PFSK-1 (cell line): ENCODE measurements at regions not wholly inside any gene's neighbourhood (a gene's known extent, or its start where the extent isn't known, plus 50 kb on each side); places are given as distances from the start of the nearest gene placed in this dataset.

Experiments
- POLR2AphosphoS5 ChIP-seq: IDR thresholded peaks from 2 replicates; pipeline ENCODE4 v1.6.1; 2012; ENCODE audit warnings: low read depth, mild to moderate bottlenecking, control low read depth, low read length, moderate library complexity
- SIN3A ChIP-seq: IDR thresholded peaks from 2 replicates; pipeline ENCODE4 v1.6.1; 2012; ENCODE audit warnings: mild to moderate bottlenecking, low read length, moderate library complexity, borderline replicate concordance; ENCODE audit not compliant: insufficient read depth

- TF ChIP-seq POLR2AphosphoS5 (no peak), SIN3A (no peak)
Observed at GRCh38 chr10:9188022-9188810, 1133.7 kb downstream of the GATA3 start.
